OCI-LY3 (cell line): ENCODE measurements at regions not wholly inside any gene's neighbourhood (a gene's known extent, or its start where the extent isn't known, plus 50 kb on each side); places are given as distances from the start of the nearest gene placed in this dataset.

Source experiments
- H2AFZ ChIP-seq: fragments of 200-600, 300-600 bp; shearing (Covaris generic); 2 replicates; pipeline ENCODE4 v1.6.0; 2014; ENCODE audit warnings: antibody characterized with exemption, low read depth, low read length
- H3K27ac ChIP-seq: fragments of 200-600, 300-600 bp; sonication (generic); 2 replicates; pipeline ENCODE4 v1.5.1; 2014; ENCODE audit warnings: mild to moderate bottlenecking, low read length, moderate library complexity, mixed read lengths
- H3K27me3 ChIP-seq: fragments of 200-600, 300-600 bp; sonication (generic); 2 replicates; pipeline ENCODE4 v1.6.1; 2014; ENCODE audit warnings: low read depth, low read length, mixed read lengths
- H3K36me3 ChIP-seq: fragments of 200-600, 300-600 bp; sonication (generic); replicated peaks from 2 replicates; pipeline ENCODE3; 2014; ENCODE audit warnings: low read depth, low read length, mixed read lengths
- H3K4me1 ChIP-seq: fragments of 300-600, 200-600 bp; sonication (generic); 2 replicates; pipeline ENCODE4 v1.6.1; 2014; ENCODE audit warnings: low read length, mixed read lengths
- H3K4me2 ChIP-seq: fragments of 200-600, 300-600 bp; sonication (generic); 2 replicates; pipeline ENCODE4 v1.6.1; 2014; ENCODE audit warnings: low read length, mixed read lengths
- H3K4me3 ChIP-seq: fragments of 300-600, 200-600 bp; sonication (generic); 2 replicates; pipeline ENCODE4 v1.5.1; 2014; ENCODE audit warnings: antibody characterized with exemption, mild to moderate bottlenecking, low read length, moderate library complexity
- H3K79me2 ChIP-seq: fragments of 300-600, 200-600 bp; shearing (Covaris generic); 2 replicates; pipeline ENCODE4 v1.6.1; 2014; ENCODE audit warnings: mild to moderate bottlenecking, low read length, mixed read lengths
- H3K9ac ChIP-seq: fragments of 300-600, 200-600 bp; shearing (Covaris generic); 2 replicates; pipeline ENCODE4 v1.6.0; 2014; ENCODE audit warnings: mild to moderate bottlenecking, low read length, moderate library complexity
- H3K9me3 ChIP-seq: fragments of 200-600, 300-600 bp; shearing (Covaris generic); 2 replicates; pipeline ENCODE4 v1.6.1; 2014; ENCODE audit warnings: low read length, mixed read lengths; ENCODE audit not compliant: insufficient read depth
- H4K20me1 ChIP-seq: fragments of 200-600, 300-600 bp; sonication (generic); 2 replicates; pipeline ENCODE4 v1.6.1; 2016; ENCODE audit warnings: low read length, mixed read lengths; ENCODE audit not compliant: insufficient read depth
- CTCF ChIP-seq: fragments of 200-600, 300-600 bp; sonication (generic); IDR thresholded peaks from 2 replicates; pipeline ENCODE4 v1.5.1; 2014; ENCODE audit warnings: antibody characterized with exemption, low read length, low read depth
- EZH2phosphoT487 ChIP-seq: fragments of 200-600 bp; shearing (Covaris generic); IDR thresholded peaks from 2 replicates; pipeline ENCODE4 v1.6.1; 2018; ENCODE audit warnings: antibody characterized with exemption, mixed run types, low read depth

GRCh38 chr14:96979611-96980074, 182.5 kb downstream of the VRK1 start:
- Histone ChIP-seq H3K4me1 (no peaks in the 10 kb centered on the region), H3K9ac (no peak overlapping the region), H3K27me3 (no peaks in the 10 kb centered on the region), H3K4me3 (no peak overlapping the region), H3K79me2 (no peaks in the 10 kb centered on the region), H3K27ac (no peak overlapping the region), H3K36me3 (no peaks in the 10 kb centered on the region), H4K20me1 (no peaks in the 10 kb centered on the region), H3K4me2 (no peak overlapping the region), H2AFZ (no peak overlapping the region), H3K9me3 (peaks cover 3% of the 10 kb centered on the region; the same call in 1 of the 2 replicates)
- TF ChIP-seq EZH2phosphoT487 (no peak), CTCF (no peak)

- H3K36me3 ChIP-seq, result no peaks in the 10 kb centered on the region
- TF ChIP-seq EZH2phosphoT487, result no peak
- H3K4me3 ChIP-seq, result no peak overlapping the region
- H3K4me2 ChIP-seq, result no peak overlapping the region
- H3K9ac ChIP-seq, result no peak overlapping the region
- H3K27me3 ChIP-seq, result no peaks in the 10 kb centered on the region
- H3K79me2 ChIP-seq, result no peaks in the 10 kb centered on the region
- no peaks in the 10 kb centered on the region for H3K9me3 ChIP-seq
- no peaks in the 10 kb centered on the region for H4K20me1 ChIP-seq
- H3K4me1 ChIP-seq, result no peaks in the 10 kb centered on the region
- H3K27ac ChIP-seq, result no peak overlapping the region
- no peak overlapping the region for H2AFZ ChIP-seq
These were observed 183.7 kb downstream of the VRK1 start for GRCh38 chr14:96980835-96981234.

- Histone ChIP-seq H3K4me1 (peaks cover 20% of the 10 kb centered on the region), H4K20me1 (no peaks in the 10 kb centered on the region), H3K79me2 (no peaks in the 10 kb centered on the region), H3K9ac (no peak overlapping the region), H3K36me3 (peaks cover 3% of the 10 kb centered on the region), H3K27me3 (no peaks in the 10 kb centered on the region), H2AFZ (no peak overlapping the region), H3K27ac (no peak overlapping the region), H3K9me3 (no peaks in the 10 kb centered on the region), H3K4me2 (no peak overlapping the region), H3K4me3 (no peak overlapping the region)
- TF ChIP-seq CTCF (no peak), EZH2phosphoT487 (no peak)
These were observed 189.3 kb downstream of the VRK1 start for GRCh38 chr14:96986256-96987085.

- no peak overlapping the region for H3K9ac ChIP-seq
- H3K27ac ChIP-seq, result no peak overlapping the region
- TF ChIP-seq CTCF, result no peak
- no peak for TF ChIP-seq EZH2phosphoT487
- H4K20me1 ChIP-seq, result no peaks in the 10 kb centered on the region
- no peaks in the 10 kb centered on the region for H3K27me3 ChIP-seq
- no peak overlapping the region for H3K4me3 ChIP-seq
- H3K9me3 ChIP-seq, result no peaks in the 10 kb centered on the region
- H3K4me1 ChIP-seq, result peaks cover 20% of the 10 kb centered on the region
- H3K36me3 ChIP-seq, result peaks cover 3% of the 10 kb centered on the region
- H2AFZ ChIP-seq, result no peak overlapping the region
- H3K79me2 ChIP-seq, result no peaks in the 10 kb centered on the region
- no peak overlapping the region for H3K4me2 ChIP-seq
These were observed 189.9 kb downstream of the VRK1 start for GRCh38 chr14:96987086-96987474.
